ENCODE measurements at regions not wholly inside any gene's neighbourhood (a gene's known extent, or its start where the extent isn't known, plus 50 kb on each side); places are given as distances from the start of the nearest gene placed in this dataset.

- TF ChIP-seq CTCF (optimal IDR thresholded peaks at IDR 0.05 in 1 of 3, IDR thresholded peaks at IDR 0.05 in 1 of 3, conservative IDR thresholded peaks at IDR 0.05 in 1 of 3; ENCODE audit: extremely low read depth in 1 of 3, insufficient read depth in 2 of 3, low read length in 3 of 3) (no peak), EZH2 (IDR thresholded peaks at IDR 0.05; ENCODE audit: low read length) (no peak)
- Histone ChIP-seq H4K20me1 (ENCODE audit: control insufficient read depth, extremely low read depth, insufficient read depth, low read length) (no peaks in the 10 kb centered on the region), H3K9ac (ENCODE audit: control insufficient read depth, extremely low read depth, insufficient read depth, low read length) (no peak overlapping the region), H3K36me3 (ENCODE audit: control insufficient read depth in 2 of 2, extremely low read depth in 1 of 2, insufficient read depth in 2 of 2, low read length in 2 of 2) (no peaks in the 10 kb centered on the region), H3K27me3 (ENCODE audit: control insufficient read depth, extremely low read depth, insufficient read depth, low read length) (no peaks in the 10 kb centered on the region), H3K9me1 (ENCODE audit: control insufficient read depth, extremely low read depth, insufficient read depth, low read length) (no peaks in the 10 kb centered on the region), H3K9me3 (ENCODE audit: control insufficient read depth, low read depth, low read length) (no peaks in the 10 kb centered on the region), H2AFZ (ENCODE audit: control insufficient read depth, low read length) (no peak overlapping the region), H3K4me1 (ENCODE audit: control insufficient read depth, extremely low read depth, insufficient read depth, low read length) (peaks cover 3% of the 10 kb centered on the region), H3K4me2 (ENCODE audit: control insufficient read depth, extremely low read depth, insufficient read depth, low read depth, low read length) (peak overlapping the region; percentile 30), H3K4me3 (ENCODE audit: control insufficient read depth in 2 of 3, extremely low read depth in 1 of 3, insufficient read depth in 2 of 3, low read depth in 1 of 3, low read length in 3 of 3) (no peak overlapping the region), H3K79me2 (ENCODE audit: control insufficient read depth, insufficient read depth, low read length) (no peaks in the 10 kb centered on the region), H3K27ac (ENCODE audit: control insufficient read depth, insufficient read depth, low read length) (no peak overlapping the region)
- dilution Hi-C loops (cut with MboI; ENCODE audit: extremely low pct_ligation_motif_present, low sequenced_read_pairs), result no loop called here
- FAIRE-seq (no peak), DNase-seq (ENCODE audit: low read depth, low spot score) (peak; percentile 13)
These were observed 111.1 kb downstream of the RTL3 start for GRCh38 chrX:78548012-78548411.

GRCh38 chrX:78545233-78545632 is 113.9 kb downstream of the RTL3 start:
- Histone ChIP-seq H3K27me3 (ENCODE audit: control insufficient read depth, extremely low read depth, insufficient read depth, low read length) (no peaks in the 10 kb centered on the region), H3K36me3 (ENCODE audit: control insufficient read depth in 2 of 2, extremely low read depth in 1 of 2, insufficient read depth in 2 of 2, low read length in 2 of 2) (no peaks in the 10 kb centered on the region), H3K4me1 (ENCODE audit: control insufficient read depth, extremely low read depth, insufficient read depth, low read length) (peaks cover 3% of the 10 kb centered on the region), H2AFZ (ENCODE audit: control insufficient read depth, low read length) (no peak overlapping the region), H3K9me1 (ENCODE audit: control insufficient read depth, extremely low read depth, insufficient read depth, low read length) (no peaks in the 10 kb centered on the region), H3K27ac (ENCODE audit: control insufficient read depth, insufficient read depth, low read length) (no peak overlapping the region), H3K4me2 (ENCODE audit: control insufficient read depth, extremely low read depth, insufficient read depth, low read depth, low read length) (no peak overlapping the region), H4K20me1 (ENCODE audit: control insufficient read depth, extremely low read depth, insufficient read depth, low read length) (no peaks in the 10 kb centered on the region), H3K9me3 (ENCODE audit: control insufficient read depth, low read depth, low read length) (no peaks in the 10 kb centered on the region), H3K79me2 (ENCODE audit: control insufficient read depth, insufficient read depth, low read length) (no peaks in the 10 kb centered on the region), H3K4me3 (ENCODE audit: control insufficient read depth in 2 of 3, extremely low read depth in 1 of 3, insufficient read depth in 2 of 3, low read depth in 1 of 3, low read length in 3 of 3) (no peak overlapping the region), H3K9ac (ENCODE audit: control insufficient read depth, extremely low read depth, insufficient read depth, low read length) (no peak overlapping the region)
- dilution Hi-C loops (cut with MboI; ENCODE audit: extremely low pct_ligation_motif_present, low sequenced_read_pairs), result no loop called here
- FAIRE-seq (no peak), DNase-seq (ENCODE audit: low read depth, low spot score) (no peak)
- TF ChIP-seq EZH2 (IDR thresholded peaks at IDR 0.05; ENCODE audit: low read length), result no peak
- TF ChIP-seq CTCF (optimal IDR thresholded peaks at IDR 0.05 in 1 of 3, IDR thresholded peaks at IDR 0.05 in 1 of 3, conservative IDR thresholded peaks at IDR 0.05 in 1 of 3; ENCODE audit: extremely low read depth in 1 of 3, insufficient read depth in 2 of 3, low read length in 3 of 3), result no peak

All from keratinocyte (primary cell).